NCI-H2196 treated with DMSO at 0.1 percent for 48 hours (cell line): ENCODE measurements at regions not wholly inside any gene's neighbourhood (a gene's known extent, or its start where the extent isn't known, plus 50 kb on each side); places are given as distances from the start of the nearest gene placed in this dataset.

ENCODE experiments used
- DNase-seq: peaks from one replicate; lab custom pipeline; 2025; ENCODE audit not compliant: unreplicated experiment; lab: John Stamatoyannopoulos, UW

DNA sequence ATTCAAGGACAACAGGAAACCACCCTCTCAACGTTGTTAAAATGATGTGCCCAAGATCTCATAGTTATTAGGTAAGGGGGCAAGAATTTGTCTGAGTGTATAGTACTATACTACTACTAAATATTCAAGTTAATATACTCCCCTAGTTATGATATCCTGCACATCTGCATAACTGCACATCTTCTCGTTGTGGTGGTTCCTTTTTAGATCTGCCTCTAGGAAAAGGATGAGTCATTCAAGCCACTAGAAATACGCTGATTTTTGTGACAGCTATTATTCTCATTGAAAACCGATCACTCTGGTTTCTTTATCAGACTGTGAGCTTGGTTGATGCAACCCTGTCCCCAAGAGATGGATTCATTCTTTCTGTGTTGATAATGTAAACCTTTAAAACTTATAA lies 1067.0 kb upstream of the FANCL start:
- DNase-seq = no peak

DNA sequence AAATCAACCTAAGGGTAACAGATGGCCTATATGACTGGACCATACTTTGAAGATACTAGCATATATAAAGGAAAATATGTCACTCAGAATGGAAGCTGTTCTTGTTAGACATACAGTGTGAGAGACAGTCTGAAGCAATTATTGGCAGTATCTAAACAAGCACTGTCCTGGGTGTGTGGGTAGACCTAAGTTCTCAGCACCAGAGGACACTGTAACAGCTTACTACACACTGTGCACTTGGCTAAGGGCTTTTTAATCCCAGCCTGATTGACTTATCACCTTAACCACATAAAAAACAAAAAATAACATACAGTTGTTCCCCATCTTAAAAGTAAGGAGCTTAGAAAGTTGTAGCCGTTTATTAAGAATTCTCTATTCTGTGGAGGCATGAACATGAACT lies 1066.1 kb upstream of the FANCL start:
- no peak for DNase-seq

DNA sequence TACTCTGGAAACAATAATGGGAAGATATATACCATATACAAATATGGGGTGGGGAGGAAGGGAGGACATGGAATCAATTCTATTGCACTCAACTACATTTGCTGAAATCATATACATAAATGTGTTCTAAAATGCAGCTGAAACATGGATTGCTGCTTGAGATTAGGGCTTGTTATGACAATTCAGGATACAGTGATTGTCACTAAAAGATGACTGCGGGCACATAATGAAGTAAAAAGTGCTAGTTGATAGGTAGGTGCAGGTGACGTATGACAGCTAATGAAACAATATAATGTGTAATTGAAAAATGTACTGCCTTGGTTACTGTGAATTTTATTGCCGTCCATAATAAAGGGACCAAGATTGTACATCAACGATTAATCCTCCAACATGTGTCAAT lies 1062.1 kb upstream of the FANCL start:
- DNase-seq = no peak

DNA sequence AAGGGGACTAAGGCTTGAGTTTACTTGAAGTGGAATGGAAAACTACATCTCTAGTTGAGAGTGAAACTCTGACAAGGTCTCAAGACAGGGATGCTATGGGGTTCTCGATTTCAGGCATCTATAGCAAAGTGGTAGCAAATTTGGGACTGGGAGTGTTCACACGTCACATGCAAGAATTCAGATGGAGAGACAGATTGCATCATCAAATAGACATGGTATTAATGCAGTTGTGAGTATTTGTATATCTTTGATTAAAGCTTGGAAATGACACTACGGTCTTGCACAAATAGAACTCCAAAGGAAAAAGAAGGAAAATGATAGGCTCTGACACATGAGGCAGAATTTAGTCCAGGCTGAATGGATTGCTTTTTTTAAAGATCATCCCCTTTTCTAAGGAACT lies 1061.6 kb upstream of the FANCL start:
- DNase-seq = no peak

DNA sequence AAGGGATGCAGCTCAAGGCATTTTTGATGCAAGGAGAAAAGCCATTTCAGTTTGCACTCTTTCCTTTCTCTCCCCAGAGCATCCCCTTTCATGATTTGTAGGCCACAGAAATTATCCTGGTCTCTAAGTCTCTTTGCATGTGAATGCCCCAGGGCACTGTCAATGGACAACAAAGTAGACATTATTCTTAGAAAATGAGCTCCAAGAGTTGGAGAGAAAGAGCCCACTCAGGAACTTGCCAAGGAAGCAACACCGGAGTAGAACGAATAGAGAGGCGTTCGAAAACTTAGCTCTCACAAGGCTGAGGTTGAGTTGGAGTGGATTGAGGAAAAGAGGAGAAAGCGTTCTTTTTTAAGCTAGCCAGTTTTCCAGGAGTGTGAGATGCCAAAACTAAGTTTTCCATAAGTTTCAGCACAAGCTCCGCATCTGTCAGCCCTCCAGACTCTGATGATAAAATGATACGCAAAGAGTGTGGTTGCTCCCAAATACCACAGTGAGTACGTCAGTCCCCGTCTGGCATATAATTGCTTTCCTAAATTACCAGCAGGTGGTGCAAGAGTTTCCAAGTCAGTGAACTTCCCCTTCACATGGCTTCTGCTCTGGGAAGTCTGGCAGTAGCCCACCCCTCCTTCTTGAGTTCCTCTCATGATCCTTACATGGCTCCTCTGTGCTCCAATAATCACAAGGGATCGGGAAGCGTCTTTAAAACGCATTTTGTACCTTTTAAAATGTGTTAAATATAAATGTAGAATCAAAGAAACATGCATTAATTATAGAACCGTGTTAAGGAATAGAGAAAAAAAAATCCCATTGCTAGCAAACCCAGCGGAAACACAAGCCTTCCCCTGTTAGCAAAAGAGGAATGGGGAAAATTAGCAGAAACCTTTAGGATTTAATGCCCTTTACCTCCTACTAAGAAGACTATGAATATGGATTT lies 1060.6 kb upstream of the FANCL start:
- no peak for DNase-seq

DNA sequence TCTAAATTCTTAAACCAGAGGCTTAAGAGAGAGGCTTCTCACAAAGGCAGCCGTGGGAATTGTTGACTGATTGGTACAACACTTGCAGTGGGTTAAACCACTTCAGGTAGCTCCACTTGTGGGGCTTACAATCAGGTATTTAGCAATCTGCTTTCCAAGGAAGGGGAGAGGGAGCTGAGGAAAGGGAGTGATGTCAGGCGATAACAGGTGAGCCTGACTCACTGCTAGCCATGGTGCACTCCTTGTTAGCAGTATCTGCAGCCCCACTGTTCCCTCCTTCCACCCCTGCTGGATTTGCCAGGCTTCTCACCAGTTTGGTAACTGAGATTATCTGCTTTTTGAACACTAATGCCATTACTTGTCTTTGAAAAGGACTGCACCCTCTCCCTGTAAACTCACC lies 1056.7 kb upstream of the FANCL start:
- no peak for DNase-seq

DNA sequence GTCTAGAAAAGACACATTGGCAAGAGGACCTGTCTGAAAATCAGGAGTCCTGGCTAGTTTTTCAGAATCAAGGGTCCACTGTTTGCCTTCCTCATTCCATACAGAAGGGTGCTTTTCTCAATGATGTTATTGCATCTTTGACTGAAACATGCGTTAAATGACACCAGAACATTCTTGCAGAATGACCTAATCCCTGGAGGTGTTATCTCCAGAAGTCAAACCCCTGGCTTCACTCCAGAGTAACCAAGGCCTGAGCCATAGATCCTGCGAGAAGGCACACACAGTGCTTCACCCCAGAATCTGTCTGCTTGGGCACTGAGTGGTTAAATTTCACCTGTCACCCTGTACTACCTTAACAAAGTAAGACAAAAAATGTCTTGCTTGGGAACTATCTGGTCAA lies 1055.2 kb upstream of the FANCL start:
- DNase-seq = no peak

DNA sequence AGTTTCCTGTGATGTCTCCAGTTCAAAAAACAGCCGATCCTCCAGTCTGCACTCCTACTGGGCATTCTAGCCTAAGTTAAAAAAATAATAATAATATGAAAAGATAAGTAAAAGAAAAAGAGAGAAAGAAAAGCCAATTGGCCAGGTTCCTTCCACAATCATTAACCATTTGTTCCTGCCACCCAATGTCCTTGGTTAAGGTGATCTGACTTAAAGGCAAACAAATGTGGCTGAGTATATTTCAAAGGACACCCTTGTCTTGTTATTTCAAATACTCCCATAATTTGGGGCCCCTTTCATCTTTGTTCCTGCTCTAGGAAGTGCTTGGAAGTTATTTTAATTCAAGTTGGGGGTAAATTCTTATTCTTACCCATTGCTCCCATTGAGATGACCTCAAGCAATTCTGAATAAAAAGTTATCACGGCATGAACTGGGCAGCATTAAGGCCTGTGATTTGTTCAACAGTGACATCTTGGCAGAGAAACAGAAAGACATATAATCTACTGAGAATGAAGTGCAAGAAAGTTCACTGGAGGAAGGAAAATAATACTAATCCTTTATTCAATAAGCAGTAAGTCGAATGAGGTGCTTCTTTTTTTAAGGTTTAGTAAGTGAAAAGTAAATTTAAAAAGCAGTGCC lies 1054.5 kb upstream of the FANCL start:
- DNase-seq = no peak

DNA sequence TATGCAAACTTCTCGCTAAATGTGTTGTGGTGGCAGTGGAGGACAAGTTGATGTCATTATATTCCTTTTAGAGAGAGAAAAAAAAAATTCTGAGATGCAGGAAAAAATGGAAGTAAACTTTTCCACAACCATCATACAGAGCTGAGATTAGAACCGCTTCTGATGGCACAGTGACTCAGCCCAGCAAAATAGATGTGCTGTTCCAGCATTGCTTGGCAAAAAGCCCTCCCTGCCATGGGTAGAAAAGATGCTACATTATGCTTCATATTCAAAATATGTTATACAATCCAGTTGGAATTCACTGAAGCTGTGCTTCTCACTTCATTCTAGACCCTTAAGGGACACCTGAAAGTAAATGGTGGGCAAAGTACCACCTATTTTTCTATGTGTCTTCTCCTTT lies 1047.6 kb upstream of the FANCL start:
- no peak for DNase-seq

DNA sequence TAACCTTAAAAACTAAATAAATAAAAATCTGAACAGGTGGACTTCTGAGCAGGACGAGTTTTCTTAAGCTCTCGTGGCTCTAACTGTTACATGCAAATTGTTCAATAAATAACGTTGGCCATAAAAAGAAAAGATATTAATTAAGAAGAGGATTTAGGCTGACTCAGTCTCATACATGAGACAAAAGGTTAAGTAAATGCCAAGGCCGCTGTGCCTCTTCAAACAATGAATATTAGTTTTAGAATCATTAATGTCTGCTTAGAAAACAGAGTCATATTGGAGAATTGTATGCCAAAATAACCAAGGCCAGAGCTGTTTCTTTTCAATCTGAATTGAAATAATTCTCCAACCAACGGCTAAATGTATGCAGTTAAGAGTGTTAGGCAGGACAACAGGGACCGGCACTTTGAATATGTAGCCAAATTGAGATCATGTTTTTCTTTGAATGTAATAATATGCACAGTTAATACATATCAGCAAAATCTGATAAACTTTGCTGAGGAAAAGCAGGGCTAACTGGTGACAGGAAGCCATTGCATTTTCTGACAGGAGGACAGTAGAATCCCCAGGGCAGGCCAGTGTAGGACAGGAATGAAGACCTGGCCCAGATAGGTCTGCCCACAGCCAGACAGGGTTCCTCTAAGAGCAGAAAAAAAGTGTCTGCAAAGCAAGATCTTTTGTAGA lies 1041.4 kb upstream of the FANCL start:
- no peak for DNase-seq

DNA sequence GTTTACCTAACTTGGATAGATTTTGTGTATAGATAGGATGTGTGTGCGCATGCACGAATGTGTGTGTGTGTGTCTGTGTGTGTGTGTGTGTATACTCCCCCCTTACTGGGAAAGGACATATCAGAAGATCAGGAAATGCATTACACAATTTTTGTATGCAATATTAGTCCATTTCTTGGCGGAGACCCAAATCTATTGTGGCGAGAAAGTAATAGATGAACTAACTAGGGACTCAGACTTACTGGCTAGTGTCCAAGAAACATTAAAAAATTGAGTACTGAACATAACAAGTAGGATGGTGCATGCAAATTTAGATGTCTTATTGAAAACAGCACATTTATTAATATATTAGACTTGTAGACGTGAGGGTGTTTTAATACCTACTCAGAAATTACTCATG lies 1036.5 kb upstream of the FANCL start:
- DNase-seq = no peak

DNA sequence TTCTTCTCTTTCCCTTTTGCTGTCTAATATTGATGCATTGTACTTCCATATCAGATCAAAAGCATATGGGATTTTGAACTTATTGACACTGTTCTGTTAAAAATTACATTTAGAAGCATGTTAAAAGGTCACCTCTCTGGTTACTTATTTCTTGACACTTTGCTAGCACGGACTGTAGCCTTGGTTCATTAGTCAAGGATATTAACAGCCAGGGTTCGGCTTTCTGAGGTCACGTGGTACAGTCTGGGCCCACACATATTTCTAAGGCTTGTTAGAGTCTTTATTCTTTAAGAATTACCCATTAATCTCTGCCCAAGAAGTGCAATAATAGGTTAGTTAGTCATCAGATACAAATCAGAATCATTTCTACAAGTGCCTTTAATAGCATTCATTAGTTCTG lies 1035.8 kb upstream of the FANCL start:
- DNase-seq = no peak

DNA sequence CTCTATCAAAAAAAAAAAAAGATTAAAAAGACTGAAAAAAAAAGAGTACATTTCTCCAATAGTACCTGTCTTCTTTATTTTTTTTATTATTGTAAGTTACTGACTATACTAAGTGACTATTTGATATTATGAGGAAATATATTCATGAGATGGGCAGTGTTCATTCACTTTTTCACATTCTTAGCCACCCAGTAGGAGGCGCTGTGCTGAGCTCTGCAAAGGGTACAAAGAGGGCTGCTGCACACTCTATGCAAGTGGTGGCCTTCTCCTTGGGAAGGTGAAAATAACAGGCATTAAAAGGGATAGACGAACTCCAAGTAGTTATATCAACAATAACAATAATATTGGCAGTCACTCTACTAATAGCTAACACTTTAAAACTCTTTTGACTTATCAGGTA lies 1034.9 kb upstream of the FANCL start:
- no peak for DNase-seq

DNA sequence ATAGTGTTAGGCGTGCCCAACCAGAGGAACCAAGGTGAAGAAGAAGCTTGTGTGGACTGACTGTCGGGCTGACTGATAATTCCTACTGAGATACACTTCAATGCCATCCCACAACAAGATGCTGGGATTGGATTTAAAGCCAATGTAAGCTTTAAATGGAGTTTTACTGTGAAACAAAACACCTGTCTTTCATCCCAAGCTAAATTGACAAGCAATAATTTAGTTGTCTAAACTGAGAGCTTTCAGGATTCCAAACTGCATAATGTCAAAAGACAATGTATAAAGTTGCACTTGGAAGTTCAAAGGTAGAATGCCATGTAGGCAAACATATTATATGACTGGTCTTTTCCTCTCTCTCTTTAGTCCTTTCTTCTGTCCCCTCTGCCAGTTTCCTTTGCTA lies 1025.3 kb upstream of the FANCL start:
- DNase-seq = no peak

DNA sequence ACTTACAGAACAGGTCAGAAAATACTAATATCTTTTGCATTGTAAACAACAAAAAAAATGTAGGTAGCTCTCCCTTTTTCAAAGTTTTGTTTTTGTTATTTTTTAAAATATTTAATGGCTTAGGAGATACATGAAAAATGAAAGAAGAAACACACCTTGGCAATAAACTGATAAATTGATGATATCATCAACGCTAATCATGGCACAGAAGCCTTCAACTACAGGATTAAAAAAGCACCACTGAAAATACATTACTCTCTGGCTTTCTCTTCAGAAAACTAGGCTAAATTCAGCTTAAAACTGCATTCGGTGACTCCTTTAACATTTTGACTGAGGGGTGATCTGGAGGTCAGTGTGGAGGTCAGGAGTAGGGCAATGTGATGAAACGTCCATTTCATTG lies 1018.8 kb upstream of the FANCL start:
- no peak for DNase-seq

DNA sequence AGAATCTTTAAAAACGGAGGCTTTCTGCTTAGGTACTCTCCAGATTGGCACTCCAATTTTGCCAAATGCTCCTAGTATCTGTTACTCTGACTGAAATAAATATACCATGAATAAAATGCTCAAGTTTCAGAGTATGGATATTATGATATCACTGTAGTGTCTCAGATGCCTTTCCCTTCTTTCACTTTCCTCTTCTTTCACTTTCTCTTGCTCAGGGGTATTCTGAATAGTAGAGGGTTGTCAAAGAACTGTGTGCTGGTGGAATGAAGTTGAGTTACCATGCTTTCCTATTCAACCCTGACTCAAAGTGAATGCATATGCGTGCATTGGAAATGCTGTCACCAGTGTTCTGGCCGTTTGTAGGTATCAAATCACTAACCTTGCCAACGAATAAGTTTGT lies 1015.2 kb upstream of the FANCL start:
- no peak for DNase-seq

DNA sequence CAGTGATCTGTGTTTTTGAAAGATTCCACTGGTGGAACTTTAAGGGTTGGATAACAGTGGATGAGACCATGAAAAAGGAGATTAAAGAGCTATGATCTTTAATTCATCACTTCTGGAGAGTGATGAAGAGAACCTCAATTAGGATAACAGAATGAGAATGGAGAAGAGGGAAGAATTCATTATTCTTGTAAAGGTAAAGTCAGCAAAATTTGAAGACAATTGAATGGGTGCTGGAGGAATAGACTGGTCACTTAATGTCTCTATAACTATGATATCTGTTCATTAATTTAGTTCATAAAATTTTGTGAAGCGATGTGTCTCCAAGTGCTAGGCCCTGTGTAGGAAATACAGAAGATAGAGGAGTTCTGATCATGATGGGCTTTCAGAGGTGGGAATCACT lies 1013.2 kb upstream of the FANCL start:
- no peak for DNase-seq

DNA sequence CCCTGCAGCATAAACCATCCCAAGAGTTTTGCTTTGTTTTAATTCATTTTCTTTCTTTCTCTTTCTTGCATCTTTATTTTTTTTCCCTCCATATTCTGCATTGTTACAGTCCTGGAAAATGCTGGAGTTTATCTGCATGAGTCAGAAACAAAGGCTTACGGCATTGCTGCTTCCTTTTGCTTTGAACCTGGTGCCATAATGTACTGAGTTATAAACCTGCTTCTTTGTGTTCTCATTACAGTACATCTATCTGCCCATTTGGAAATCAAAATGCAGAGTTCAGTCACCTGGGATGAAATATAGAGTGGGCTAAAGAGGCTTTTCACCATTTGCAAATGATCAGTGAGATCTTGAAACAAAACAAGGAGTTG lies 1009.2 kb upstream of the FANCL start:
- DNase-seq = no peak

DNA sequence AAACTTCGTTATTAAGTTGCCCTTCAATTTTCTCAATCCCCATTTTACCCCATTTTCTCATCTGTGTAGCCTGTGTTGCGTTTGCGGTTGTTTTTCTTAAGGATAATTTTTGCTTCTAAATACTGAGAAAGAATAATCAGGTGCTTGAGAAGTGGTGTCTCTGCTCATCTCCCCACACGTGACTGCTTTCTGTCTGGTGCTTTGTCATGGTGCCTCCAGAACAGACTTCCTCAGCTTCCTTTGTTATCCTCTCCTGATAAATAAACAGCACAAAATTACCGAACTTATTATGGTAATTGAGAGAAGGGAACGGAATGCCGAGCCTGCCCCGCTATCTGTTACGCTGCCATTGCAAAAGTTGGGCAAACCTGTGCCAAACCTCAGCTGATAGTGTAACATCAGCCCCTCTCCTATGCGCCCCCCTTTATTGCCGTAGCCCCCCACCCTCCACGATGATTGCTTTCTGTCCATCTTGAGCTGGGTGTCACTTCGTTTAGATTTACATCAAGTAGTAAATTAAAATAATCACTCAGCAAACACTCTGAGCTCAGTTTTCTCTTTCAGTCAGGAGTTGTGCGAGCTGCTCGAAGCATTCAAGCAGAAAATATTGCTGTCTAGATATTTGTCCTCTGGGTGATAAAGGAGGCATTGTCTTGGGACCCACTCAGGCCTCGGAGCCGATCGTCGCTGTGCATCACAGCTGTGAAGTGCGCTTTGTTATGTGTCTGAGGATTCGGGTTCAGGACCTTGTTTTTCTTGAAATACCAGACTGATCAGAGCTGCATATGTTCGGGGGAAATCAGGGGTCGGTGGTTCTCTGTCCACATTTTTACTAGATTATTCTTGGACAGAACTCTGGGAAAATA lies 1008.5 kb upstream of the FANCL start:
- no peak for DNase-seq

DNA sequence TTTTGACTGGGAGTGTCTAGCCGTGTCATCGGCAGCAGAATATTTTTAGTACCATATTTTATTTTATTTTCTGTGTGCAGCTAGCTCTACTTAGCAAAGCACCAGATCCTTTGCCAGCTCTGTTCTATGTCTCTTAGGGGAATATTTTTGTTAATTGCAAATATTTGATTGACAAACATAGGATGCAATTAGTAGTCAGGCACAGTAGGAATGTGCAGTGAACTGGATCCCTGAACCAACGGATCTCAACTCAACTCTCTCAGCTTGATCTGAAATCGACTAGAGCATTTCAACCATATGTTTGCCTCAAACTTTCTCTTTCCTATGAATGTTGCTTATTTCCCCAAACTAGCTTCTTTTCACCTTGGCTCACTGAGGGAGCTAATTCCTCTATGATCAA lies 998.0 kb upstream of the FANCL start:
- DNase-seq = no peak

DNA sequence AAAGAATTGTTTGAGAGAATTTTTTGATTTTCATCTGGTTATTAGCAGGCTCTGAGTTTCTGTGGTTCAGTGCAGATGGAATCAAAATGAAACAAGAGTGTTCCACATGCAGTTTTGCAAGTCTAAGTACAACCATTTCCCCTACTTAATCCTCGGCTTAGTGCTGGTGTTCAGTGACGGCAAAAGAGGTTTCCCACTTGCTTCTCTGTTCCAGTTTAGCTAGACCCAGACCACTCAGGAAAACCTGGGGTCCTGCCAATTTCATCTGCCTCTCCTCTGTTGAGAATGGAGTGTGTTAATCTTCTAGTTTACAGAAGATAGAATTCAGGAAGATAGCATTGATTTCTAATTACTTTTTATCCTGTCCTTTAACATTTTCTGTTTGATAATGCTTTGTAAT lies 996.2 kb upstream of the FANCL start:
- DNase-seq = no peak
